Ovary (tissue), 7 donors: ENCODE measurements at regions not wholly inside any gene's neighbourhood (a gene's known extent, or its start where the extent isn't known, plus 50 kb on each side); places are given as distances from the start of the nearest gene placed in this dataset.
"Not testable (repeated sequence)": the region's sequence is repeated elsewhere in the genome, so short reads cannot be mapped to it uniquely, and the experiment has no call there.

Experiments used
- DNase-seq, 5 donors: peaks; one replicate each; pipeline ENCODE4 v3.0.0-alpha.2; 2019 to 2020
- H3K27ac ChIP-seq, 2 donors: fragments of 200-600 bp; one replicate each; pipeline versions ENCODE4 v1.5.1 to v1.8.0; 2019 to 2022
- H3K27me3 ChIP-seq: fragments of 200-600 bp; one replicate; pipeline ENCODE4 v1.8.0; 2022
- H3K36me3 ChIP-seq: fragments of 200-600 bp; sonication (generic); one replicate; pipeline ENCODE4 v1.5.1; 2019
- H3K4me1 ChIP-seq: one replicate; pipeline ENCODE4 v1.8.1; 2013; ENCODE audit warnings: mild to moderate bottlenecking, moderate library complexity; ENCODE audit not compliant: insufficient read depth
- H3K4me3 ChIP-seq: fragments of 200-600 bp; sonication (generic); one replicate; pipeline ENCODE4 v1.5.1; 2017
- H3K9me3 ChIP-seq, 2 donors: fragments of 200-600 bp in 1 of 2; sonication (generic) in 1 of 2; one replicate each; pipeline versions ENCODE4 v1.5.1 to v1.8.1; 2013 to 2019; ENCODE audit warnings: mild to moderate bottlenecking in 1 of 2, moderate library complexity in 1 of 2
- CTCF ChIP-seq, 3 donors: fragments of 450-650 bp in 2 of 3; fragments of 200-600 bp in 1 of 3; IDR thresholded peaks; one replicate each; pipeline versions ENCODE4 v1.5.1 to v1.8.0; 2016 to 2022; ENCODE audit warnings: antibody characterized with exemption in 3 of 3, mild to moderate bottlenecking in 1 of 3
- EP300 ChIP-seq: sonication (generic); formaldehyde crosslinking; IDR thresholded peaks from one replicate; pipeline ENCODE4 v1.6.1; 2017; ENCODE audit warnings: antibody characterized with exemption
- POLR2A ChIP-seq: fragments of 450-650 bp; IDR thresholded peaks from one replicate; pipeline ENCODE4 v1.6.1; 2017; ENCODE audit warnings: antibody characterized with exemption, mild to moderate bottlenecking, moderate library complexity
- WGBS, 3 donors: extraction: QIAGEN DNeasy Blood & Tissue Kit in 1 of 3; methylation state at CpG; one replicate each; pipeline versions ENCODE4 v1.1.5 to v1.1.7; 2013 to 2017; 5-methylcytosine and 5-hydroxymethylcytosine counted together
- intact Hi-C, 4 donors: fragments of 100-400 bp; cut with DNase I; formaldehyde crosslinking; loops; one replicate each; pipeline versions ENCODE4 v1.11.0 to v1.15.1; 2022 to 2023
- donor health status: DM: no; HTN: no; CAD: no; lungs with moderate emphysema.
- donor health status: DM: no; HTN: no; CAD: no.
- donor health status: Bipolar disorder and iron deficiency.
- donor health status: DM: no; HTN: no; CAD: no.
- donor health status: DM: yes; HTN: yes; CAD: no.

- no peaks in the 10 kb centered on the region for H3K27me3 ChIP-seq
- H3K36me3 ChIP-seq: no peaks in the 10 kb centered on the region
- TF ChIP-seq POLR2A: no peak
- no peak for TF ChIP-seq EP300
- TF ChIP-seq CTCF (IDR thresholded peaks at IDR 0.05): no peak
- intact Hi-C loops: no loop called here
- no peaks in the 10 kb centered on the region for H3K9me3 ChIP-seq
- no peak overlapping the region for H3K4me3 ChIP-seq
- no peaks in the 10 kb centered on the region for H3K4me1 ChIP-seq
- 97 to 98% (median 97%) methylated on average over 1 of the region's 1 CpG for WGBS, 3 donors
- no peak for DNase-seq
- H3K27ac ChIP-seq: no peak overlapping the region
These were observed 120.3 kb upstream of the ZBED5 start for GRCh38 chr11:10978198-10978597.

GRCh38 chr11:10975287-10975721 lies 117.5 kb upstream of the ZBED5 start:
- Histone ChIP-seq H3K27ac (no peak overlapping the region), H3K36me3 (no peaks in the 10 kb centered on the region), H3K9me3 (no peaks in the 10 kb centered on the region), H3K4me1 (no peaks in the 10 kb centered on the region), H3K27me3 (no peaks in the 10 kb centered on the region), H3K4me3 (no peak overlapping the region)
- intact Hi-C loops: no loop called here
- 22 to 32% (median 29%) methylated on average over 2 of the region's 2 CpGs for WGBS, 3 donors
- no peak for DNase-seq
- TF ChIP-seq POLR2A: no peak
- TF ChIP-seq CTCF (IDR thresholded peaks at IDR 0.05): no peak
- no peak for TF ChIP-seq EP300

- no peak overlapping the region for H3K27ac ChIP-seq
- no peak for DNase-seq
These were observed 115.6 kb upstream of the ZBED5 start for GRCh38 chr11:10973416-10973815.

GRCh38 chr11:10970926-10971325 lies 113.1 kb upstream of the ZBED5 start:
- TF ChIP-seq POLR2A: no peak
- no peak for TF ChIP-seq CTCF (IDR thresholded peaks at IDR 0.05)
- no peak for TF ChIP-seq EP300
- no peak overlapping the region for H3K27ac ChIP-seq
- WGBS, 3 donors: 52 to 62% (median 54%) methylated on average over 3 of the region's 3 CpGs
- no peak overlapping the region for H3K4me3 ChIP-seq
- intact Hi-C loops: no loop called here
- no peaks in the 10 kb centered on the region for H3K4me1 ChIP-seq
- H3K9me3 ChIP-seq: no peaks in the 10 kb centered on the region
- H3K36me3 ChIP-seq: no peaks in the 10 kb centered on the region
- no peak for DNase-seq
- H3K27me3 ChIP-seq: no peaks in the 10 kb centered on the region

More at GRCh38 chr11:10973416-10973815, 115.6 kb upstream of the ZBED5 start:
- TF ChIP-seq CTCF (IDR thresholded peaks at IDR 0.05): no peak
- no peak for TF ChIP-seq POLR2A
- no peak for TF ChIP-seq EP300
- Histone ChIP-seq H3K27me3 (no peaks in the 10 kb centered on the region), H3K4me3 (no peak overlapping the region), H3K9me3 (no peaks in the 10 kb centered on the region), H3K36me3 (no peaks in the 10 kb centered on the region), H3K4me1 (no peaks in the 10 kb centered on the region)
- 42 to 65% (median 61%) methylated on average over 1 of the region's 1 CpG for WGBS, 3 donors
- intact Hi-C loops: no loop called here

- Histone ChIP-seq H3K27ac (no peak overlapping the region), H3K9me3 (no peaks in the 10 kb centered on the region), H3K4me3 (no peak overlapping the region), H3K27me3 (no peaks in the 10 kb centered on the region), H3K4me1 (no peaks in the 10 kb centered on the region), H3K36me3 (no peaks in the 10 kb centered on the region)
- intact Hi-C loops: no loop called here
- 95 to 100% (median 96%) methylated on average over 2 of the region's 2 CpGs for WGBS, 3 donors
- TF ChIP-seq EP300 (no peak), POLR2A (no peak), CTCF (IDR thresholded peaks at IDR 0.05) (no peak)
- no peak for DNase-seq
These were observed 111.5 kb upstream of the ZBED5 start for GRCh38 chr11:10969387-10969786.

- 55 to 61% (median 59%) methylated on average over 1 of the region's 1 CpG for WGBS, 3 donors
- H3K36me3 ChIP-seq, intact Hi-C loops, H3K27ac ChIP-seq, H3K4me3 ChIP-seq, H3K4me1 ChIP-seq, H3K27me3 ChIP-seq, H3K9me3 ChIP-seq, DNase-seq: not testable (repeated sequence)
These were observed 99.0 kb upstream of the ZBED5 start for GRCh38 chr11:10956884-10957283.
